Endothelial cell of umbilical vein (primary cell): ENCODE measurements at regions not wholly inside any gene's neighbourhood (a gene's known extent, or its start where the extent isn't known, plus 50 kb on each side); places are given as distances from the start of the nearest gene placed in this dataset.

ENCODE experiments used
- POLR2A ChIP-seq: IDR thresholded peaks from 2 replicates; pipeline ENCODE4 v1.6.1; 2012; ENCODE audit warnings: low read depth, mild to moderate bottlenecking, control low read depth, low read length
- TF ChIP-seq, protein P1 (sequence below), 2 donors: IDR thresholded peaks; 1 replicate in 1 of 2; 2 replicates in 1 of 2; pipeline ENCODE4 v1.5.1; 2011; ENCODE audit warnings: low read length in 2 of 2, mild to moderate bottlenecking in 2 of 2, moderate library complexity in 2 of 2, control low read depth in 1 of 2, inconsistent platforms in 1 of 2, low read depth in 1 of 2; ENCODE audit not compliant: insufficient read depth in 1 of 2; ENCODE audit errors: extremely low read depth in 1 of 2

DNA sequence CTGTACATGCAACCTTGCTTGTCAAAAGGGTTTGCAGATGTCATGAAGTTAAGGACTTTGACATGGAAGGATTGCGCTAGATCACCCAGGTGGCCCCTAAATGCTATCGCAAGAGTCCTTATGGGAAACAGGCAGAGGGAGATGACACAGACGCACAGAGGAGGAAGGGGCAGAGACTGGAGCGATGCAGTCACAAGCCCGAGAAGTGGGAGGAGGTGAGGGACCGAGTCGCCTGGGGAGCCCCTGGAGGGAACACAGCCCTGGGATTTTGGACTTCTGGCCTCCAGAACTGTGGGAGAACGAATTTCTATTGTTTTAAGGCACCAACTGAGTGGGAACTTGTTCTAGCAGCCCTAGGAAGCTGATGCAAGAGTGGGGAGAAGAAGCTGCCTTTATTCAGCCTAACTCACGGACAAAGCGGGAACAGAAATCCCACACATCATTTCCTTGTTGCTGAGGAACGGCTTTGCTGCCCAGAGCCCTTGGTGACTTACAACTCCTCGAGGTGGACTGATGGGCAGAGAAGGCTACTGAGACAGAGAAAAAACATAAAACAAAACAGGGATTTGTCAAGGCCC is 434.0 kb downstream of the PREX1 start:
- TF ChIP-seq POLR2A: no peak
- TF ChIP-seq, protein P1, sequence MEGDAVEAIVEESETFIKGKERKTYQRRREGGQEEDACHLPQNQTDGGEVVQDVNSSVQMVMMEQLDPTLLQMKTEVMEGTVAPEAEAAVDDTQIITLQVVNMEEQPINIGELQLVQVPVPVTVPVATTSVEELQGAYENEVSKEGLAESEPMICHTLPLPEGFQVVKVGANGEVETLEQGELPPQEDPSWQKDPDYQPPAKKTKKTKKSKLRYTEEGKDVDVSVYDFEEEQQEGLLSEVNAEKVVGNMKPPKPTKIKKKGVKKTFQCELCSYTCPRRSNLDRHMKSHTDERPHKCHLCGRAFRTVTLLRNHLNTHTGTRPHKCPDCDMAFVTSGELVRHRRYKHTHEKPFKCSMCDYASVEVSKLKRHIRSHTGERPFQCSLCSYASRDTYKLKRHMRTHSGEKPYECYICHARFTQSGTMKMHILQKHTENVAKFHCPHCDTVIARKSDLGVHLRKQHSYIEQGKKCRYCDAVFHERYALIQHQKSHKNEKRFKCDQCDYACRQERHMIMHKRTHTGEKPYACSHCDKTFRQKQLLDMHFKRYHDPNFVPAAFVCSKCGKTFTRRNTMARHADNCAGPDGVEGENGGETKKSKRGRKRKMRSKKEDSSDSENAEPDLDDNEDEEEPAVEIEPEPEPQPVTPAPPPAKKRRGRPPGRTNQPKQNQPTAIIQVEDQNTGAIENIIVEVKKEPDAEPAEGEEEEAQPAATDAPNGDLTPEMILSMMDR (IDR thresholded peaks at IDR 0.05; ENCODE audit: extremely low read depth in 1 of 2, insufficient read depth in 1 of 2, low read depth in 1 of 2, low read length in 2 of 2): no peak
